ENCODE measurements at regions not wholly inside any gene's neighbourhood (a gene's known extent, or its start where the extent isn't known, plus 50 kb on each side); places are given as distances from the start of the nearest gene placed in this dataset.

GRCh38 chr12:46983393-46983793 lies 96.0 kb upstream of the PCED1B start:
- no peak overlapping the region for H3K9ac ChIP-seq (ENCODE audit: control insufficient read depth, extremely low read depth, insufficient read depth, low read length)
- dilution Hi-C loops (cut with MboI; ENCODE audit: extremely low pct_ligation_motif_present, low sequenced_read_pairs) = no loop called here
- H3K27ac ChIP-seq (ENCODE audit: control insufficient read depth, insufficient read depth, low read length) = no peak overlapping the region
- no peaks in the 10 kb centered on the region for H4K20me1 ChIP-seq (ENCODE audit: control insufficient read depth, extremely low read depth, insufficient read depth, low read length)
- H2AFZ ChIP-seq (ENCODE audit: control insufficient read depth, low read length) = peak overlapping the region; percentile 17
- H3K4me1 ChIP-seq (ENCODE audit: control insufficient read depth, extremely low read depth, insufficient read depth, low read length) = peaks cover 24% of the 10 kb centered on the region
- H3K9me3 ChIP-seq (ENCODE audit: control insufficient read depth, low read depth, low read length) = no peaks in the 10 kb centered on the region
- TF ChIP-seq EZH2 (IDR thresholded peaks at IDR 0.05; ENCODE audit: low read length) = no peak
- TF ChIP-seq CTCF (optimal IDR thresholded peaks at IDR 0.05 in 1 of 3, IDR thresholded peaks at IDR 0.05 in 1 of 3, conservative IDR thresholded peaks at IDR 0.05 in 1 of 3; ENCODE audit: extremely low read depth in 1 of 3, insufficient read depth in 2 of 3, low read length in 3 of 3) = no peak
- no peaks in the 10 kb centered on the region for H3K27me3 ChIP-seq (ENCODE audit: control insufficient read depth, extremely low read depth, insufficient read depth, low read length)
- H3K36me3 ChIP-seq (ENCODE audit: control insufficient read depth in 2 of 2, extremely low read depth in 1 of 2, insufficient read depth in 2 of 2, low read length in 2 of 2) = no peaks in the 10 kb centered on the region
- peak overlapping the region in 1 of 3 experiments; percentile 26 for H3K4me3 ChIP-seq (ENCODE audit: control insufficient read depth in 2 of 3, extremely low read depth in 1 of 3, insufficient read depth in 2 of 3, low read depth in 1 of 3, low read length in 3 of 3)
- H3K9me1 ChIP-seq (ENCODE audit: control insufficient read depth, extremely low read depth, insufficient read depth, low read length) = no peaks in the 10 kb centered on the region
- H3K4me2 ChIP-seq (ENCODE audit: control insufficient read depth, extremely low read depth, insufficient read depth, low read depth, low read length) = peak overlapping the region; percentile 57
- no peak for FAIRE-seq
- H3K79me2 ChIP-seq (ENCODE audit: control insufficient read depth, insufficient read depth, low read length) = no peaks in the 10 kb centered on the region
- no peak for DNase-seq (ENCODE audit: low read depth, low spot score)

- TF ChIP-seq CTCF (optimal IDR thresholded peaks at IDR 0.05 in 1 of 3, IDR thresholded peaks at IDR 0.05 in 1 of 3, conservative IDR thresholded peaks at IDR 0.05 in 1 of 3; ENCODE audit: extremely low read depth in 1 of 3, insufficient read depth in 2 of 3, low read length in 3 of 3) (peak; percentile 69 to 83 (median 80)), EZH2 (IDR thresholded peaks at IDR 0.05; ENCODE audit: low read length) (no peak)
- DNase-seq (ENCODE audit: low read depth, low spot score) (no peak), FAIRE-seq (peak; percentile 95)
- no peaks in the 10 kb centered on the region for H3K9me3 ChIP-seq (ENCODE audit: control insufficient read depth, low read depth, low read length)
- no peak overlapping the region for H3K9ac ChIP-seq (ENCODE audit: control insufficient read depth, extremely low read depth, insufficient read depth, low read length)
- H2AFZ ChIP-seq (ENCODE audit: control insufficient read depth, low read length) = peak overlapping the region; percentile 77
- no peaks in the 10 kb centered on the region for H3K79me2 ChIP-seq (ENCODE audit: control insufficient read depth, insufficient read depth, low read length)
- dilution Hi-C loops (cut with MboI; ENCODE audit: extremely low pct_ligation_motif_present, low sequenced_read_pairs) = no loop called here
- H3K4me3 ChIP-seq (ENCODE audit: control insufficient read depth in 2 of 3, extremely low read depth in 1 of 3, insufficient read depth in 2 of 3, low read depth in 1 of 3, low read length in 3 of 3) = no peak overlapping the region
- H3K27ac ChIP-seq (ENCODE audit: control insufficient read depth, insufficient read depth, low read length) = peak overlapping the region; percentile 43
- H4K20me1 ChIP-seq (ENCODE audit: control insufficient read depth, extremely low read depth, insufficient read depth, low read length) = no peaks in the 10 kb centered on the region
- H3K9me1 ChIP-seq (ENCODE audit: control insufficient read depth, extremely low read depth, insufficient read depth, low read length) = no peaks in the 10 kb centered on the region
- peak overlapping the region; percentile 57 for H3K4me2 ChIP-seq (ENCODE audit: control insufficient read depth, extremely low read depth, insufficient read depth, low read depth, low read length)
- no peaks in the 10 kb centered on the region for H3K36me3 ChIP-seq (ENCODE audit: control insufficient read depth in 2 of 2, extremely low read depth in 1 of 2, insufficient read depth in 2 of 2, low read length in 2 of 2)
- H3K4me1 ChIP-seq (ENCODE audit: control insufficient read depth, extremely low read depth, insufficient read depth, low read length) = peaks cover 24% of the 10 kb centered on the region
- no peaks in the 10 kb centered on the region for H3K27me3 ChIP-seq (ENCODE audit: control insufficient read depth, extremely low read depth, insufficient read depth, low read length)
Measured at GRCh38 chr12:46983959-46984841, 95.2 kb upstream of the PCED1B start.
